AG04450 (cell line): ENCODE measurements at regions not wholly inside any gene's neighbourhood (a gene's known extent, or its start where the extent isn't known, plus 50 kb on each side); places are given as distances from the start of the nearest gene placed in this dataset.

Source experiments
- CTCF ChIA-PET: fragments of 300-600, 350-600 bp; formaldehyde crosslinking; extraction: SDS; loops from one replicate; lab custom pipeline; 2022; ENCODE audit warnings: antibody characterized with exemption, inconsistent platforms; lab: Charles Lee
- POLR2A ChIA-PET: fragments of 350-600 bp; formaldehyde crosslinking; extraction: SDS; loops from one replicate; lab custom pipeline; 2021; ENCODE audit warnings: antibody characterized with exemption, inconsistent platforms; lab: Yijun Ruan, JAX
- DNase-seq: peaks from one replicate; pipeline ENCODE4 v3.0.0-alpha.2; 2011; ENCODE audit warnings: low read depth, low spot score
- H3K27ac ChIP-seq: one replicate; pipeline ENCODE4 v1.5.1; 2012; ENCODE audit warnings: low read depth, low read length, control low read depth
- H3K27me3 ChIP-seq: one replicate; pipeline ENCODE4 v1.6.0; 2012; ENCODE audit warnings: low read length; ENCODE audit not compliant: control insufficient read depth, insufficient read depth
- H3K4me3 ChIP-seq: 2 replicates; pipeline ENCODE4 v1.5.1; 2011; ENCODE audit warnings: mild to moderate bottlenecking, low read depth, low read length, control low read depth
- H3K9me3 ChIP-seq: 2 replicates; pipeline ENCODE4 v1.5.1; 2012; ENCODE audit warnings: low read length; ENCODE audit not compliant: control insufficient read depth, insufficient read depth
- CTCF ChIP-seq: IDR thresholded peaks from 2 replicates; pipeline ENCODE4 v1.5.1; 2011; ENCODE audit warnings: low read depth, low read length, control low read depth, inconsistent platforms

- no peak overlapping the region for H3K27ac ChIP-seq
- no peak for DNase-seq
- H3K4me3 ChIP-seq, result no peak overlapping the region
- TF ChIP-seq CTCF, result no peak
- H3K27me3 ChIP-seq, result no peaks in the 10 kb centered on the region
- POLR2A ChIA-PET, result no interaction called here
- CTCF ChIA-PET, result interaction anchor here (1.7 kb wide), 1 partner anchor 82 kb away, joined by 5 read pairs; no protein-coding TSS in a partner anchor
- no peaks in the 10 kb centered on the region for H3K9me3 ChIP-seq
These were observed 136.4 kb downstream of the SST start for GRCh38 chr3:187533797-187534196.

DNA sequence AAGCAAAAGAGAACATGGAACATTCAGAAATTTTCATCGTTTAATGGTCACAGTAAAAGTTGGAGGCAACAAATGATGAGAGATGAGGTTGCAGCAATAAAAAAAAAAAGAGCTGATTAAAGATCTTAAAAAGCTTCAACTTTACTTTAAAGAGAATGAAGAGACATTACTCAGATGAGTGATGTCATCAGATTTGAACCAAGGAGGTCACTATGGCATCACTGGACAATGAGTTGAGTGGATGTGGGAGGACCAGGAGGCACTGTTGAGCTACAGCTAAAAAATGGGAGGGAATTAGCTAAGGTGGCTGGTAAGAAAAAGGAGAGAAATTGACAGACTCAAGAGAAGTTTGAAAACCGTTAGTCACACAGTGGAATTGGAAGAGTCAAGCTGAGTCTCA is 138.4 kb downstream of the SST start:
- no peaks in the 10 kb centered on the region for H3K9me3 ChIP-seq
- no peak for DNase-seq
- CTCF ChIA-PET, result interaction anchor here (0.5 to 0.6 kb wide), 2 partner anchors 24 to 147 kb away, joined by 3 read pairs; no protein-coding TSS in a partner anchor
- no peak for TF ChIP-seq CTCF
- H3K27me3 ChIP-seq, result no peaks in the 10 kb centered on the region
- POLR2A ChIA-PET, result no interaction called here
- H3K27ac ChIP-seq, result no peak overlapping the region
- no peak overlapping the region for H3K4me3 ChIP-seq

GRCh38 chr3:187522890-187523289 is 147.3 kb downstream of the SST start:
- Histone ChIP-seq H3K9me3 (no peaks in the 10 kb centered on the region), H3K27ac (no peak overlapping the region), H3K27me3 (peaks cover 3% of the 10 kb centered on the region), H3K4me3 (no peak overlapping the region)
- POLR2A ChIA-PET, result no interaction called here
- TF ChIP-seq CTCF, result no peak
- no peak for DNase-seq
- CTCF ChIA-PET, result no interaction called here

DNA sequence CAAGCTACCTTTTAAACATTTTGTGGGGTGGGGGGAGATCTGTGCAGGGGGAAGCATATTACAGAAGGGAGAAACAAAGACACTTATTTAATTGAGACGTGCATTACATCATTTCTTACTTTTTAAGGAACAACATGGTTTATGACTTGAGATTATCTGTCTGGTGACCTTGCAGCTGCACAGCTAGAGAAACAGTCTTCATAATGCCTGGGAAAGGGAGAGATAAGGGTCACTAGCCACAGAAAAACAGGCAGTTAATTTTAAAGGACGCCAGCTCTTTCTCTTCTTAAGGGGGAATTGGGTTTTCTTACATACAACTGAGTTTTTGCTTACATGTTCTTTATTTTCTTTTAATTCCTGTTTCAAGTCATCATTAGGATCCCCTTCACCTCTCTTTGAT is 147.9 kb downstream of the SST start:
- CTCF ChIA-PET, result interaction anchor here (1.6 kb wide), 1 partner anchor 157 kb away, joined by 5 read pairs; no protein-coding TSS in a partner anchor
- TF ChIP-seq CTCF, result no peak
- Histone ChIP-seq H3K27me3 (peaks cover 3% of the 10 kb centered on the region), H3K27ac (no peak overlapping the region), H3K9me3 (no peaks in the 10 kb centered on the region), H3K4me3 (no peak overlapping the region)
- DNase-seq, result no peak
- POLR2A ChIA-PET, result no interaction called here

DNA sequence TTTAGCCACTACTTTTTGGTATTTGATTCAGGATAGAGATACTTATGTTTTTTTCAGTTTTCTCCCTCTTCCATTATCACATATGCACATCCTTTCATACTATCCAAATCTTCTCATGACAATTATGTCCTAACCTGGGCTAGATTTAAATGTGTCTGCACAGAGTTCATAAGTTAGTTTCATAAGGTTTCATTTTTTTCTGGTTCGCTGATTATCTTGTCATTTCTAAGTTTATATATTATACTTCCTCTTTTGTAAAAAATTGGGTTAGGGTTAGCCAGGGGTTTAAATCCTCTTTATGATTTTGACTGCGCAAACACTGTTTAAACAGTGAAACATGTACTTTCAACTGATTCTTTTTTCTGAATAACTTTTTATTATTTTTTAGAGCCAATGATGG is 148.6 kb downstream of the SST start:
- POLR2A ChIA-PET, result no interaction called here
- no peak overlapping the region for H3K4me3 ChIP-seq
- no peak overlapping the region for H3K27ac ChIP-seq
- peaks cover 3% of the 10 kb centered on the region for H3K27me3 ChIP-seq
- no peaks in the 10 kb centered on the region for H3K9me3 ChIP-seq
- TF ChIP-seq CTCF, result no peak
- CTCF ChIA-PET, result interaction anchor here (1.6 kb wide), 1 partner anchor 158 kb away, joined by 5 read pairs; no protein-coding TSS in a partner anchor
- no peak for DNase-seq
